K562 (cell line): ENCODE measurements at regions not wholly inside any gene's neighbourhood (a gene's known extent, or its start where the extent isn't known, plus 50 kb on each side); places are given as distances from the start of the nearest gene placed in this dataset.

Source experiments
- ATF3 ChIP-seq, 2 experiments: fragments of 450-650 bp in 1 of 2; sonication (generic) in 1 of 2; formaldehyde crosslinking in 1 of 2; IDR thresholded peaks in 1 of 2; conservative IDR thresholded peaks in 1 of 2; 2 replicates each; pipeline versions ENCODE4 v1.6.1 to v1.8.1; 2016 to 2023; ENCODE audit warnings: mild to moderate bottlenecking in 2 of 2, moderate library complexity in 2 of 2, inconsistent platforms in 1 of 2, missing genetic modification reagents in 1 of 2
- CTCF ChIP-seq, 3 experiments: IDR thresholded peaks in 2 of 3; conservative IDR thresholded peaks in 1 of 3; 2 replicates each; pipeline ENCODE4 v1.5.1; 2011 to 2012; ENCODE audit warnings: low read length in 3 of 3, mild to moderate bottlenecking in 3 of 3, control low read depth in 2 of 3, improper control_type of control experiment in 1 of 3, inconsistent platforms in 1 of 3, low read depth in 1 of 3, mixed read lengths in 1 of 3, moderate library complexity in 1 of 3; ENCODE audit not compliant: insufficient read depth in 2 of 3
- GTF2B ChIP-seq: IDR thresholded peaks from 2 replicates; pipeline ENCODE4 v1.6.1; 2011; ENCODE audit not compliant: insufficient read length; ENCODE audit errors: extremely low read depth
- HNRNPUL1 ChIP-seq: fragments of 200-400 bp; formaldehyde crosslinking; IDR thresholded peaks from 2 replicates; pipeline ENCODE4 v1.6.1; 2017; ENCODE audit warnings: low read length
- REST ChIP-seq, 2 experiments: fragments of 450-650 bp; formaldehyde crosslinking in 1 of 2; IDR thresholded peaks; 2 replicates each; pipeline versions ENCODE4 v1.4.0 to v1.6.1; 2014 to 2020; ENCODE audit warnings: mild to moderate bottlenecking in 2 of 2, borderline replicate concordance in 1 of 2, low read depth in 1 of 2
- SRSF9 ChIP-seq: fragments of 200-400 bp; formaldehyde crosslinking; IDR thresholded peaks from 2 replicates; pipeline ENCODE4 v1.6.1; 2017; ENCODE audit warnings: low read depth, low read length, borderline replicate concordance

- TF ChIP-seq CTCF (IDR thresholded peaks at IDR 0.05 in 2 of 3, conservative IDR thresholded peaks at IDR 0.05 in 1 of 3; ENCODE audit: insufficient read depth in 2 of 3, low read depth in 1 of 3, low read length in 3 of 3), result no peak
- TF ChIP-seq SRSF9, result no peak
- TF ChIP-seq ATF3 (IDR thresholded peaks at IDR 0.05), result no peak
- TF ChIP-seq ATF3 (CRISPR knock-in tag; conservative IDR thresholded peaks at IDR 0.05), result no peak
- no peak for TF ChIP-seq GTF2B
- TF ChIP-seq REST (IDR thresholded peaks at IDR 0.05; ENCODE audit: borderline replicate concordance), result no peak
- TF ChIP-seq REST (CRISPR knock-in tag; IDR thresholded peaks at IDR 0.05; ENCODE audit: low read depth), result no peak
- no peak for TF ChIP-seq HNRNPUL1
Observed at GRCh38 chr14:38105106-38105702, 102.5 kb upstream of the SSTR1 start (continued).
